ENCODE measurements at regions not wholly inside any gene's neighbourhood (a gene's known extent, or its start where the extent isn't known, plus 50 kb on each side); places are given as distances from the start of the nearest gene placed in this dataset.

DNA sequence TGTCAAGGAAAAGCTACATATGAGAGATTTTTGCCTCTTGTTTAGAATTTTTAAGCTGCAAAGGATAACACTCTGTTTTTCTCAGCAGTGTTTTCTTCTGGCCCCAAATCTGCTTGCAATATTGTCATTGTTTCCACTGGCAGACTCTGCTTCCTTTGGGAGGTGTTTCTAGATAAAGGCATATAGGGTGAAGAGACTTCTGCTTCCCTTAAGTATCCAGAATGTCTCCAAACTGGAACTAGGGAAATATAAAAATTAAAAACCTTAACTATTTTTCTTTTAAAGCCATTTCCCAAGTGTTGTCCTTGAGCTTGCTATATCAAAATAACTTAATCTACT lies 225.8 kb downstream of the CGGBP1 start:
- ChIA-PET CTCF (no interaction called here), POLR2A (ENCODE audit: unreplicated experiment) (no interaction called here)

More for the DNA sequence above, 225.8 kb downstream of the CGGBP1 start:
- no peak overlapping the region for H3K4me2 ChIP-seq (ENCODE audit: low read depth, low read length)
- no peak overlapping the region for H3K4me3 ChIP-seq (ENCODE audit: insufficient read depth, low read depth, low read length)
- no peak overlapping the region for H4K91ac ChIP-seq (ENCODE audit: insufficient read depth, low read depth, low read length)
- no peaks in the 10 kb centered on the region for H3K79me1 ChIP-seq (ENCODE audit: low read depth in 1 of 2, low read length in 2 of 2)
- H2BK15ac ChIP-seq (ENCODE audit: low read depth, low read length) = no peak overlapping the region
- in situ Hi-C loops (cut with MboI; ENCODE audit: low sequenced_read_pairs) (no loop called here), intact Hi-C loops (cut with micrococcal nuclease) (no loop called here), dilution Hi-C loops (cut with HindIII; ENCODE audit: low sequenced_read_pairs, unreplicated experiment) (no loop called here)
- H4K8ac ChIP-seq (ENCODE audit: low read depth in 2 of 2, low read length in 2 of 2) = no peak overlapping the region
- ATAC-seq (ENCODE audit: low read depth) = no peak
- no peaks in the 10 kb centered on the region for H3K36me3 ChIP-seq (ENCODE audit: control insufficient read depth, insufficient read depth, low read length)
- H3K23ac ChIP-seq (ENCODE audit: low read depth, low read length) = no peak overlapping the region
- no peak overlapping the region for H3K4ac ChIP-seq (ENCODE audit: low read depth, low read length)
- no peak overlapping the region for H2BK120ac ChIP-seq (ENCODE audit: low read depth, low read length)
- H2BK5ac ChIP-seq (ENCODE audit: low read depth, low read length, poor library complexity, severe bottlenecking) = no peak overlapping the region
- no peaks in the 10 kb centered on the region for H3K4me1 ChIP-seq (ENCODE audit: control insufficient read depth, insufficient read depth, low read length)
- no peak overlapping the region for H3K27ac ChIP-seq (ENCODE audit: insufficient read depth, low read length)
- no peak overlapping the region for H2BK20ac ChIP-seq (ENCODE audit: low read depth, low read length)
- no peaks in the 10 kb centered on the region for H3K27me3 ChIP-seq (ENCODE audit: control insufficient read depth, insufficient read depth, low read length)
- H4K20me1 ChIP-seq (ENCODE audit: insufficient read depth, low read length) = no peaks in the 10 kb centered on the region
- H2AFZ ChIP-seq (replicated peaks; ENCODE audit: low read length, poor library complexity) = no peak overlapping the region
- H2AK5ac ChIP-seq (ENCODE audit: low read depth, low read length) = no peak overlapping the region
- H3K14ac ChIP-seq (replicated peaks; ENCODE audit: low read depth, low read length) = no peak overlapping the region
- H3K9me3 ChIP-seq (ENCODE audit: control insufficient read depth, insufficient read depth, low read length) = peaks cover 2% of the 10 kb centered on the region; the same call in 1 of the 2 replicates
- H3K18ac ChIP-seq (ENCODE audit: low read depth, low read length) = no peak overlapping the region
- no peak overlapping the region for H4K5ac ChIP-seq (ENCODE audit: low read depth, low read length)
- H3K9me1 ChIP-seq (ENCODE audit: insufficient read depth, low read length) = no peaks in the 10 kb centered on the region
- no peak overlapping the region for H2AK9ac ChIP-seq (replicated peaks; ENCODE audit: low read depth, low read length, poor library complexity)
- no peak overlapping the region for H3K9ac ChIP-seq (ENCODE audit: low read depth, low read length)
- DNase-seq = no peak
- no peak overlapping the region for H3K56ac ChIP-seq (ENCODE audit: extremely low read depth, insufficient read depth, low read length)
- TF ChIP-seq SMC3 (IDR thresholded peaks at IDR 0.05; ENCODE audit: low read depth, low read length) = no peak
- TF ChIP-seq RAD21 (IDR thresholded peaks at IDR 0.05; ENCODE audit: low read length) = no peak
- no peak for TF ChIP-seq CTCF (conservative IDR thresholded peaks at IDR 0.05; ENCODE audit: low read depth, low read length)
- no peak for TF ChIP-seq NFE2L2 (IDR thresholded peaks at IDR 0.05; ENCODE audit: low read depth, low read length)
- TF ChIP-seq RCOR1 (IDR thresholded peaks at IDR 0.05; ENCODE audit: insufficient replicate concordance, low read length) = no peak
- no peak for TF ChIP-seq MXI1 (IDR thresholded peaks at IDR 0.05; ENCODE audit: borderline replicate concordance, low read depth, low read length)
- no peak for TF ChIP-seq RFX5 (IDR thresholded peaks at IDR 0.05; ENCODE audit: low read depth, low read length)
- no peak for TF ChIP-seq POLR2A (IDR thresholded peaks at IDR 0.05; ENCODE audit: low read depth, low read length)
- no peak for TF ChIP-seq BHLHE40 (IDR thresholded peaks at IDR 0.05; ENCODE audit: low read depth, low read length)
- TF ChIP-seq MAZ (IDR thresholded peaks at IDR 0.05; ENCODE audit: borderline replicate concordance, low read depth, low read length) = no peak
- TF ChIP-seq MAFK (IDR thresholded peaks at IDR 0.05; ENCODE audit: low read depth, low read length) = no peak
- TF ChIP-seq CEBPB (IDR thresholded peaks at IDR 0.05; ENCODE audit: low read depth, low read length) = no peak
- TF ChIP-seq CHD1 (IDR thresholded peaks at IDR 0.05; ENCODE audit: low read depth, low read length) = no peak
- TF ChIP-seq FOS (IDR thresholded peaks at IDR 0.05; ENCODE audit: low read depth, low read length) = no peak
- TF ChIP-seq, protein P1, sequence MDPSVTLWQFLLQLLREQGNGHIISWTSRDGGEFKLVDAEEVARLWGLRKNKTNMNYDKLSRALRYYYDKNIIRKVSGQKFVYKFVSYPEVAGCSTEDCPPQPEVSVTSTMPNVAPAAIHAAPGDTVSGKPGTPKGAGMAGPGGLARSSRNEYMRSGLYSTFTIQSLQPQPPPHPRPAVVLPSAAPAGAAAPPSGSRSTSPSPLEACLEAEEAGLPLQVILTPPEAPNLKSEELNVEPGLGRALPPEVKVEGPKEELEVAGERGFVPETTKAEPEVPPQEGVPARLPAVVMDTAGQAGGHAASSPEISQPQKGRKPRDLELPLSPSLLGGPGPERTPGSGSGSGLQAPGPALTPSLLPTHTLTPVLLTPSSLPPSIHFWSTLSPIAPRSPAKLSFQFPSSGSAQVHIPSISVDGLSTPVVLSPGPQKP (IDR thresholded peaks at IDR 0.05; ENCODE audit: borderline replicate concordance, low read depth, low read length) = no peak
- no peak for TF ChIP-seq USF2 (IDR thresholded peaks at IDR 0.05; ENCODE audit: low read depth, low read length)
- BruUV-seq (replicated peaks) = no TSS peak

All from IMR-90 (cell line).